Gastroesophageal sphincter (tissue), 4 donors: ENCODE measurements at regions not wholly inside any gene's neighbourhood (a gene's known extent, or its start where the extent isn't known, plus 50 kb on each side); places are given as distances from the start of the nearest gene placed in this dataset.
A peak's percentile ranks its signal among the peaks of the same experiment; 100 is the strongest.
"Not testable (repeated sequence)": the region's sequence is repeated elsewhere in the genome, so short reads cannot be mapped to it uniquely, and the experiment has no call there.

Experiments
- ATAC-seq: fragments of 150-250 bp; one replicate; pipeline ENCODE4 v1.9.1; 2016; ENCODE audit warnings: mild to moderate bottlenecking, moderate library complexity
- H3K27ac ChIP-seq, 4 donors: fragments of 200-600 bp; sonication (generic) in 3 of 4; 1 replicate in 3 of 4; 2 replicates in 1 of 4; pipeline ENCODE4 v1.5.1; 2016 to 2019
- H3K27me3 ChIP-seq: fragments of 200-600 bp; sonication (generic); one replicate; pipeline ENCODE4 v1.5.1; 2019
- H3K36me3 ChIP-seq, 2 donors: fragments of 200-600 bp; sonication (generic); one replicate each; pipeline ENCODE4 v1.5.1; 2019; ENCODE audit warnings: control low read depth in 1 of 2
- H3K4me1 ChIP-seq, 3 donors: fragments of 200-600 bp; sonication (generic); 1 replicate in 2 of 3; 2 replicates in 1 of 3; pipeline ENCODE4 v1.5.1; 2016 to 2019; ENCODE audit warnings: control low read depth in 2 of 3
- H3K4me3 ChIP-seq, 2 donors: fragments of 200-600 bp; sonication (generic); one replicate each; pipeline ENCODE4 v1.5.1; 2019; ENCODE audit warnings: mild to moderate bottlenecking in 1 of 2, moderate library complexity in 1 of 2
- H3K9me3 ChIP-seq, 3 donors: fragments of 200-600 bp; sonication (generic); one replicate each; pipeline ENCODE4 v1.5.1; 2017 to 2019; ENCODE audit warnings: control low read depth in 2 of 3
- EP300 ChIP-seq: sonication (generic); formaldehyde crosslinking; IDR thresholded peaks from one replicate; pipeline ENCODE4 v1.6.1; 2017; ENCODE audit warnings: antibody characterized with exemption, mild to moderate bottlenecking
- POLR2A ChIP-seq, 2 donors: fragments of 450-650 bp; IDR thresholded peaks; one replicate each; pipeline ENCODE4 v1.6.1; 2017; ENCODE audit warnings: antibody characterized with exemption in 2 of 2, mild to moderate bottlenecking in 2 of 2, moderate library complexity in 1 of 2
- POLR2AphosphoS5 ChIP-seq: sonication (generic); formaldehyde crosslinking; IDR thresholded peaks from one replicate; pipeline ENCODE4 v1.6.1; 2017; ENCODE audit warnings: antibody characterized with exemption
- WGBS, 2 donors: methylation state at CpG; one replicate each; pipeline ENCODE4 v1.1.5; 2018; ENCODE audit warnings: low coverage in 1 of 2; 5-methylcytosine and 5-hydroxymethylcytosine counted together
- TF ChIP-seq, protein P1 (sequence below), 4 experiments: fragments of 200-600 bp in 2 of 4; fragments of 450-650 bp in 2 of 4; sonication (generic) in 1 of 4; IDR thresholded peaks; one replicate each; pipeline ENCODE4 v1.5.1; 2017 to 2019; ENCODE audit warnings: antibody characterized with exemption in 4 of 4, mild to moderate bottlenecking in 2 of 4, moderate library complexity in 2 of 4

- Histone ChIP-seq H3K36me3 (no peaks in the 10 kb centered on the region), H3K4me1 (no peaks in the 10 kb centered on the region), H3K27me3 (no peaks in the 10 kb centered on the region), H3K4me3 (no peak overlapping the region), H3K9me3 (no peaks in the 10 kb centered on the region), H3K27ac (no peak overlapping the region)
- WGBS, 2 donors: 74 to 85% methylated on average over 1 of the region's 1 CpG
- ATAC-seq: no peak
- TF ChIP-seq EP300 (no peak), POLR2A (IDR thresholded peaks at IDR 0.05) (no peak), POLR2AphosphoS5 (no peak)
- TF ChIP-seq, protein P1, sequence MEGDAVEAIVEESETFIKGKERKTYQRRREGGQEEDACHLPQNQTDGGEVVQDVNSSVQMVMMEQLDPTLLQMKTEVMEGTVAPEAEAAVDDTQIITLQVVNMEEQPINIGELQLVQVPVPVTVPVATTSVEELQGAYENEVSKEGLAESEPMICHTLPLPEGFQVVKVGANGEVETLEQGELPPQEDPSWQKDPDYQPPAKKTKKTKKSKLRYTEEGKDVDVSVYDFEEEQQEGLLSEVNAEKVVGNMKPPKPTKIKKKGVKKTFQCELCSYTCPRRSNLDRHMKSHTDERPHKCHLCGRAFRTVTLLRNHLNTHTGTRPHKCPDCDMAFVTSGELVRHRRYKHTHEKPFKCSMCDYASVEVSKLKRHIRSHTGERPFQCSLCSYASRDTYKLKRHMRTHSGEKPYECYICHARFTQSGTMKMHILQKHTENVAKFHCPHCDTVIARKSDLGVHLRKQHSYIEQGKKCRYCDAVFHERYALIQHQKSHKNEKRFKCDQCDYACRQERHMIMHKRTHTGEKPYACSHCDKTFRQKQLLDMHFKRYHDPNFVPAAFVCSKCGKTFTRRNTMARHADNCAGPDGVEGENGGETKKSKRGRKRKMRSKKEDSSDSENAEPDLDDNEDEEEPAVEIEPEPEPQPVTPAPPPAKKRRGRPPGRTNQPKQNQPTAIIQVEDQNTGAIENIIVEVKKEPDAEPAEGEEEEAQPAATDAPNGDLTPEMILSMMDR (IDR thresholded peaks at IDR 0.05): no peak
Observed at GRCh38 chr17:52923658-52924057, 765.1 kb upstream of the CA10 start.

- no peak for ATAC-seq
- no peak overlapping the region for H3K27ac ChIP-seq
- WGBS, 2 donors: 43% methylated on average over 1 of the region's 1 CpG; no CpG with 5 or more reads in 1 of the 2 donors
Observed at GRCh38 chr17:52899235-52899634, 740.7 kb upstream of the CA10 start.

GRCh38 chr17:52895272-52895671 lies 736.8 kb upstream of the CA10 start:
- Histone ChIP-seq H3K27me3 (no peaks in the 10 kb centered on the region), H3K4me1 (no peaks in the 10 kb centered on the region), H3K36me3 (no peaks in the 10 kb centered on the region), H3K27ac (no peak overlapping the region), H3K4me3 (no peak overlapping the region), H3K9me3 (no peaks in the 10 kb centered on the region)
- WGBS, 2 donors: 25 to 55% methylated on average over 2 of the region's 2 CpGs
- no peak for TF ChIP-seq POLR2AphosphoS5
- no peak for TF ChIP-seq EP300
- no peak for TF ChIP-seq POLR2A (IDR thresholded peaks at IDR 0.05)
- TF ChIP-seq, protein P1 (IDR thresholded peaks at IDR 0.05): no peak
- ATAC-seq: no peak

More at GRCh38 chr17:52899235-52899634, 740.7 kb upstream of the CA10 start:
- no peaks in the 10 kb centered on the region for H3K36me3 ChIP-seq
- H3K4me3 ChIP-seq: no peak overlapping the region
- TF ChIP-seq EP300 (no peak), POLR2A (IDR thresholded peaks at IDR 0.05) (no peak), POLR2AphosphoS5 (no peak)
- TF ChIP-seq, protein P1 (IDR thresholded peaks at IDR 0.05): no peak
- no peaks in the 10 kb centered on the region for H3K9me3 ChIP-seq
- H3K4me1 ChIP-seq: no peaks in the 10 kb centered on the region
- H3K27me3 ChIP-seq: no peaks in the 10 kb centered on the region

- TF ChIP-seq POLR2A (IDR thresholded peaks at IDR 0.05) (no peak), POLR2AphosphoS5 (no peak)
- TF ChIP-seq, protein P1 (IDR thresholded peaks at IDR 0.05): no peak
- 38 to 56% methylated on average over 1 of the region's 1 CpG for WGBS, 2 donors
- H3K9me3 ChIP-seq: no peaks in the 10 kb centered on the region
- H3K27ac ChIP-seq: peak overlapping the region in 1 of 4 donors; percentile 49
- H3K4me3 ChIP-seq: no peak overlapping the region
- H3K4me1 ChIP-seq: no peaks in the 10 kb centered on the region
- ATAC-seq: no peak
- H3K27me3 ChIP-seq: no peaks in the 10 kb centered on the region
- no peaks in the 10 kb centered on the region for H3K36me3 ChIP-seq
Observed at GRCh38 chr17:52892334-52892733, 733.8 kb upstream of the CA10 start.

- no peak for ATAC-seq
- H3K4me3 ChIP-seq: no peak overlapping the region
- no peak overlapping the region for H3K27ac ChIP-seq
- no peaks in the 10 kb centered on the region for H3K9me3 ChIP-seq
- WGBS, 2 donors: 4 to 59% methylated on average over 2 to 4 of the region's 4 CpGs
- H3K27me3 ChIP-seq: peaks cover 17% of the 10 kb centered on the region
- no peak for TF ChIP-seq POLR2AphosphoS5
- no peak for TF ChIP-seq EP300
- TF ChIP-seq, protein P1 (IDR thresholded peaks at IDR 0.05): no peak
- TF ChIP-seq POLR2A (IDR thresholded peaks at IDR 0.05): no peak
- H3K4me1 ChIP-seq: no peaks in the 10 kb centered on the region
- no peaks in the 10 kb centered on the region for H3K36me3 ChIP-seq
Observed at GRCh38 chr17:52885882-52886281, 727.4 kb upstream of the CA10 start.

- H3K27ac ChIP-seq, H3K36me3 ChIP-seq, H3K9me3 ChIP-seq, ATAC-seq, H3K4me1 ChIP-seq, H3K4me3 ChIP-seq: not testable (repeated sequence)
- peaks cover 17% of the 10 kb centered on the region for H3K27me3 ChIP-seq
- WGBS, 2 donors: 6 to 25% methylated on average over 3 to 4 of the region's 43 CpGs
Observed at GRCh38 chr17:52883907-52884491, 725.5 kb upstream of the CA10 start.

GRCh38 chr17:52846767-52847166 lies 688.3 kb upstream of the CA10 start:
- H3K27ac ChIP-seq, H3K27me3 ChIP-seq, H3K4me1 ChIP-seq, ATAC-seq, H3K4me3 ChIP-seq, H3K9me3 ChIP-seq, H3K36me3 ChIP-seq: not testable (repeated sequence)
- WGBS, 2 donors: 87 to 100% methylated on average over 3 of the region's 3 CpGs
